Right ventricle myocardium superior (tissue), 1 donor: ENCODE measurements at regions not wholly inside any gene's neighbourhood (a gene's known extent, or its start where the extent isn't known, plus 50 kb on each side); places are given as distances from the start of the nearest gene placed in this dataset.
"Not testable (repeated sequence)": the region's sequence is repeated elsewhere in the genome, so short reads cannot be mapped to it uniquely, and the experiment has no call there.

Experiments used
- ATAC-seq: fragments of 200-7000 bp; cut with Tn5 transposase; one replicate; pipeline ENCODE4 v1.9.1; 2020; ENCODE audit warnings: mild to moderate bottlenecking; ENCODE audit not compliant: poor library complexity
- DNase-seq: peaks from one replicate; pipeline ENCODE4 v3.0.0-alpha.2; 2020
- intact Hi-C: fragments of 100-400 bp; cut with DNase I; formaldehyde crosslinking; loops from one replicate; pipeline ENCODE4 v1.11.2; 2022
- donor health status: DM: no; HTN: yes; CAD: no; lungs with severe emphysema.

DNA sequence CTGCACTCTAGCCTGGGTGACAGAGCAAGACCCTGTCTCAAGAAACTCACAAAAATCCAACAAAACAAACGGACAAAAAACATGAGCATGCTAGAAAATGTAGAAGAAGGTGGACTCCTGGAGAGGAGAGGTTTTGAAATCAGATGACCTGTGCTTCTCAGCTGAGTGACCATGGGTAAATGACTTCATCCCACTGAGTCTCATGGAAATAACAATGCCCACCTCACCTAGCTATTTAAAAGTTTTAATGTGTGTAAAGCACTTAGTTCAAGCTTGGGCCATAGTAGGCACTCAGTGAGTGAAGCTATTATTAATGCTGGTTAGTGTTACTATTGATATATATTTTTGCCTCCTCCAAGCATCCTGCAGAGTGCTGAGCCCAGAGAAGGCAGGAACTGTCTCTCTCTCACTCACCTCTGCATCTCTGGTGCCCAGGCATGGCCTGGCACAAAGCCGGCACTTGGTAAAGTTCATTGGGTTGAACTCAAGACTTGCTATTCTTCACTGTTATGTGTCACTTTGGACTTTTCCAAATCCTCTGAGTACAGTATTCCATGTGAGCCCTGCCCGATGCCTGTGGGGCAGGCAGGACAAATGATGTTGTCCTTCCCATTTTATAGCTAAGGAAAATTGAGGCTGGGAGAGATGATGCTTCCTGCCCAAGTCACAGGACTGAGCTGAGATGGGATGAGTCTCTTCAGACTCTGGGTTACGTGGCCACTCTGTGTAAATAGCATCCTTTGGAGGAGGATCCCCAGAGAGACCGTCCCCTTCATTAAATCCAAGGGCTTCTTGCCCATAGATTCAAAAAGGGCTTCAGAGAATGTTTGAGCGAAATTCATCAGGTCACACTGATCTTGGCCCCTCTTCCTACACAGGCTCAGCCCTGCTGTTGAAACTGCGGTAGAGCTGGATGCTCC is 81.4 kb upstream of the EMX2 start:
- ATAC-seq (no peak), DNase-seq (no peak)
- intact Hi-C loops = no loop called here

DNA sequence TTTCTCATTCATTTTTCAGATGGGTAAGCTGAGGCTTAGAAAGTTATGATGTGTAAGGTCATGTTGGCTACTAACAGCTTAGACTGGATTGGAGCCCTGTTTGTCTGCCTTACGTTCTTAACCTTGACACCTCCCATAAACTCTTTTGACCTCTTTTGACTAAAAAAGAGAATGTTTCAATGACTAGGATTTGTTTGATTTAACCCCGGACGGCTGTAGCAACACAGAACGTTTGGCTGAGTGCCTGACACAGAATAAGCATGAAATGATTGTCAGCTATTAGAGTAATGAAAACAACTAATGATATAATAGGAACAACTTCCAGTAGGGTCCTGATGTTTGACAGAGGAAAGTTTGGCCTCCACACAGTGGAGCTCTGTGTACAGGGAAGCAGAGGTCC is 83.3 kb upstream of the PDZD8 start:
- ATAC-seq = no peak
- intact Hi-C loops = no loop called here
- no peak for DNase-seq

- intact Hi-C loops = no loop called here
- no peak for ATAC-seq
- no peak for DNase-seq
These were observed 82.7 kb upstream of the PDZD8 start for GRCh38 chr10:117457932-117458331.

- intact Hi-C loops = no loop called here
- ATAC-seq (no peak), DNase-seq (no peak)
These were observed 82.0 kb upstream of the PDZD8 start for GRCh38 chr10:117457071-117457810.

DNA sequence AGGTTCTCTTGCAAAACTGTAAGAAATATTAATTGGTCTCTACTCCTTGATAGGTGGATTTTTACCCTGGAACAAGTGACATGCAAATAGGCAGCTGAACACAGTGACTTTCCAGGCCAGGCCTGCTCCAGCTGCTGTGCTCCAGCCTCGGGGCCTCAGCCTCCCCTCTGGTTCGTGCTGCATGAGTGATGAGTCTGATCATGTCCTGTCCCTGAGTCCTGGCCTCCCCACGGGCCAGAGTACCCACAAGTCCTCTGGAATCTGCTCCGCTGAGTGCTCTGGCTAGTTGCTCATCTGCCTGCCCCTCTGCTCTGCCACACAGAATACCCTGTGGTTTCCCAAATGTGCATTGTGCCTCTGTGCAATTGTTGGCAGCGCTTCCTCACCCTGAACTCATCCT is 80.1 kb upstream of the PDZD8 start:
- ATAC-seq = no peak
- no peak for DNase-seq
- intact Hi-C loops = no loop called here

DNA sequence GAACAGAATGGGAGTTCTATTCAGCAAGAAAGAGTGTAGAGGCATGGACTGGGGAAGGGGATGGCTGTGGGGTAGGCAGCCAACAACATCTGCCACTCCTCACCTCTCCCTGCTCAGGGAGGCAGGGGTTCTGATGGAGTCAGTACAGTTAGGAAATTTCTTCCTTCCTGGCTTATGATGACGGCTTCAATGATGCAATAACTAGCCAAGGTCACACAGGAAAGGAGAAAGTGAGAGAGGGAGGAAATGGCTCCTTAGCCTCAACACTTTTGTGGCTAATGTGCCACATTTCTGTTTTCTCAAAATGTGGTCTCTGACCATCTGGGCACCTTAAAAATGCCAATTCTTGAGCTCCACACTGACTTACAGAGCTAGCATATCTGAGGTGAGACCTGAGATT is 79.3 kb upstream of the PDZD8 start:
- DNase-seq (no peak), ATAC-seq (no peak)
- intact Hi-C loops = no loop called here

GRCh38 chr10:117453484-117453883 is 78.2 kb upstream of the PDZD8 start:
- DNase-seq, intact Hi-C loops, ATAC-seq: not testable (repeated sequence)

DNA sequence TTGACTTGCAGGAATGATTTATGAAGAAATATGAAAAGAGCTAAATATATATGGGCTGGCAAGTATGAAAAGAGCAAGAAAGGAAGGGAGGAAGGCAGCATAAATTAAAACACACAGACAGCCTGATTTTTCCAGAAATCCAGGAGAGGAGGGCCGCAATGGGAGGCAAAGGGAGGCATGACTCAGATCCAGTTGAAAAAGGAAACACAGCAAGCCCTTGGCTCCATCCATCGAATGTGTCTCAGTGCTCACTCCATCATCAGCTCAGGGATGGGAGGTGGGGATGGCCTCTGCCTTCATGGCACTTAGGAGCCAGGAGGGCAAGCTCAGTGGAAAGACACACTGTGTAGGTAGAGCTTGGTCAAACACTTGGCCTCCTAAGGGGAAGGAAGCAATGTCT is 75.7 kb upstream of the PDZD8 start:
- intact Hi-C loops = no loop called here
- DNase-seq = no peak
- ATAC-seq = no peak

DNA sequence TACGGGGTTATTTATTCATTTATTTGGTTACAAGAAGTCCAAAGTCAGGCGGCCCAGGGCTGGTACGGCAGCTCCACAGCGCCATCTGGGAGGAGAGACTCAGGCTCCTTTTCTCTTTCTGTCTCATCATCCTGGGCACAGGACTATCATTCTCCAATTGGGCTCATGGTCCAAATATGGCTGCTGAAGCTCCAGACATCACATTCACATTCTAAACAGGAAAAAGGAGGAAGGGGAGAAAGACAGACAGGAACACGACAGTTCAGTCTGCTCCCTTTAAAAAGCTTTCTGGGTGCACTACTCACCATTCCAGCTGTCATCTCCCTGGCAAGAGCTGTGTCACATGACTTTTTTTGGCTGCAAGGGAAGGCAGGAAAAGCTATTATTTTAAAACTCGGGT is 74.4 kb upstream of the PDZD8 start:
- no peak for DNase-seq
- intact Hi-C loops = no loop called here
- ATAC-seq = no peak

- intact Hi-C loops = no loop called here
- DNase-seq (no peak), ATAC-seq (no peak)
These were observed 73.6 kb upstream of the PDZD8 start for GRCh38 chr10:117448802-117449201.

DNA sequence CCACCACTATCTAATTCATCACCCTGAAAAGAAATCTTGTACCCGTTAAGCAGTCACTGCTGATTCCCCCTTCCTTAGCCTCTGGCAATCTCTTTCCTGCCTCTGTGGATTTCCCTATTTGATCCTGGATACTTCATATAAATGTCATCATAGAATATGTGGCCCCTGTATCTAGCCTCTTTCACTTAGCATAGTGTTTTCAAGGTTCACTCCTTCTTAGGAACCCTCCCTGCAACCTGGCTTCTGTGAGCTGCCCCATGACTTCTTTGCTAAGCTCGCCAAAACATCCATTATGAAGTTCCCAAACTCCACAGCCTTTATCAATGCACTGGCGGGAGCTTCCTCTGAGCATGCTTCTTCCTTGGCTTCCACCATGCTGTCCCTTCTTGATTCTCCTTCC is 70.8 kb upstream of the PDZD8 start:
- intact Hi-C loops = no loop called here
- no peak for DNase-seq
- ATAC-seq = no peak

DNA sequence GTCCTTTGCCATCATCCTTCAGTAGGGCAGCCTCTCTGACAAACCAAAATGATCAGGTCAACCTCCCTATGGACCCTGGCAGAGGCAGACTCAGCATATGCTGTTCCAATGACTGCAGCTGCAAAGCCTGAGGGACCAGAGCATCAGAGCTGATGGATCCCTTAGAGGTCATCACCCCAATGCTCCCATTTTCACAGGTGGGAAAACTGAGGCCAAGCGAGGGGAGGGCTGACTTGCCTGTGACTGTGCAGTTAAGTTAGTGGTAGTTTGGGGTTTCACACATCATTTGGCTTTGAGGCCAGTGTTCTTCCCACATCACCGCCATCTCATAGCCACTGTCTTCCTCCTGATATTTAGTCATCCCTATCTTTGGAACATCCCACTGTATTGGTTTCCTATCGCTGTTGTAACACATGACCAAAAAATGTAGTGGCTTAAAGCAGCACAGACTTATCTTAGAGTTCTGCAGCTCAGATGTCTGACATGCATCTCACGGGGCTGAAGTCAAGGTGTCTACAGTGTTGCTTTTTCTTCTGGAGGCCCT is 69.3 kb upstream of the PDZD8 start:
- DNase-seq (no peak), ATAC-seq (no peak)
- intact Hi-C loops = no loop called here

DNA sequence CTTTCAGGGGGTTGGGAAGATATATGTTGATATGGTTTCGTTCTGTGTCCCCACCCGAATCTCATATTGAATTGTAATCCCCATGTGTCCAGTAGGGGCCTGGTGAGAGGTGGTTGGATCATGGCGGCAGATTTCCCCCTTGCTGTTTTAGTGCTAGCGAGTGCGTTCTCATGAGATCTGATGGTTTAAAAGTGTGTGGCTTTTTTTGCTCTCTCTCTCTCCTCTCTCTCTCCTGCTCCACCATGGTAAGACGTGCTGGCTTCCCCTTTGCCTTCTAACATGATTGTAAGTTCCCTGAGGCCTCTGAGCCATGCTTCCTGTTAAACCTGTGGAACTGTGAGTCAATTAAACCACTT is 68.4 kb upstream of the PDZD8 start:
- no peak for DNase-seq
- intact Hi-C loops = no loop called here
- ATAC-seq = no peak

DNA sequence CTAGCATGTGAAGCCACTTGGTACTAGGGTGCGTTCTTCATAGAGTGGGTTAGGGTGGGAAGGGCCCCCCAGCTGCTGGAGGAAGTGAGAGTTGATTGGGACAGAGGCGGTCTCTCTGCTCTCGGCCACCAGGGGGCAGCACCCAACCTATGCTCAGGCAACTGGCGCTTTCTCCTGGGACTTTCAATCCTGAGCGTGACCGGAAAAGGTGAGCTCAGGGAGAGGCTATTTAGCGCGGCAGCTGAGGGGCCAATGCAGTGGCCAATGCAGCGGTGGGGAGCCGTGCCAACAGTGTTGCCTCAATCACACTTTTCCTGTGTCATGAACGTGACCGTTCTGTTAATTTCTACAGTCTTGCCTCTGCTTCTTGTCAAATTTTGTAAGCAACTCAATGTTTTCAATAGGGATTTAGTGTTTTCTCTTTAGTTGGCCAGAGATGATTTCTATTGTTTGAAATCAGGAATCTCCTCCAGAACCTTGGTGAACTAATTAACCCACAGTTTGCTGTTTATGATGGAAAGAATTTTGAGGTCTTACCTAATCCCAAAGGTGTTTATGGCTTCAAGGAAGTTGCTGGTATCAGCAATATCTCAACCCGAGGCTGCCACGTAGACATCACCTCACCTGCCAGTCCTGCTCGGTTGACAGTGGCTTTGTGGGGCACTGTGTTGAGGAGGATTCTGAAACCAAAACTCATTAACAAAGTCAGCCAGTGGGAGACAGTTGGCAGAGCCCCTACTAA is 67.9 kb upstream of the PDZD8 start:
- ATAC-seq = peak; percentile 72
- intact Hi-C loops = no loop called here
- DNase-seq = peak; percentile 86

DNA sequence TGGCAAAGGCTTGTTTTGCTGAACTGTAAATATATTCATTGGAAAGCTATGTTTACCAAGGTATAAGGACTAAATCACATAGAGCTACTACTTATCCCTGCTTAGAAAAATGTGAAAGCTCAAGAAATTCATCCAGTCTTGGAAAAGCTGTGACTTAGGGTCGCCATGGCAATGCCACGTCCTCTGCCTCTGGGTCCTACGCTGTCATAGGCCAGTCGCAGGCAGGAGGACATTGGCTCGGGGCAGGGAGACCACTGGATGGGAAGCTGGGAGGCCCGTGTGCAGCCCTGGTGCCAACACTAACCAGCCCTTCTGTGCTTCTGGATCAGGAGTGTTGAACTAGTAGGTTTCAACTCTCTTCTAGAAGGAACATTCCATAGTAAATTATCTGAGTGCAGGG is 67.3 kb upstream of the PDZD8 start:
- DNase-seq (no peak), ATAC-seq (no peak)
- intact Hi-C loops = no loop called here

GRCh38 chr10:117441812-117442443 is 66.7 kb upstream of the PDZD8 start:
- ATAC-seq = no peak

DNA sequence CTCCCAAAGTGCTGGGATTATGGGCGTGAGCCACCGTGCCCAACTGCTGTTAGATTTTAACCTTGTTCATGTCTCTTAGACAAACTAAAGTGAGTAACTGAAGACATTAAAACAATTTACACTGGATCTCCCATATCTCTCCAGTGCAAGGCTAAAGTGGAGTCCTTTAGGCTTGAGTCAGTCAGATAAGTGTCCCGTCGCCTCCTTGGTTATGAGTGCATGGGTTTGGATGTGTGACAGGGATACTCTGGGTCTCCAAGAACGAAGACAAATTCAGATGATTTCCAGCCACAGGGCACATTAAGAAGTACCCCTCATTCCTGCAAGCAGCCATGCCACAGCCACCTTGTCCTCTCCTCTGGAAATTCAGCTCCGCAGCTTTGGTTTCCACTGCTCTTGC is 66.1 kb upstream of the PDZD8 start:
- intact Hi-C loops = no loop called here
- ATAC-seq (no peak), DNase-seq (no peak)

More at GRCh38 chr10:117441812-117442443, 66.7 kb upstream of the PDZD8 start:
- no peak for DNase-seq
- intact Hi-C loops = no loop called here

- peak; percentile 83 for ATAC-seq
- intact Hi-C loops = no loop called here
- peak; percentile 65 for DNase-seq
These were observed 64.1 kb upstream of the PDZD8 start for GRCh38 chr10:117439243-117439912.
